Left forelimb (tissue), 1 donor: ENCODE measurements at regions not wholly inside any gene's neighbourhood (a gene's known extent, or its start where the extent isn't known, plus 50 kb on each side); places are given as distances from the start of the nearest gene placed in this dataset.
"Not testable (repeated sequence)": the region's sequence is repeated elsewhere in the genome, so short reads cannot be mapped to it uniquely, and the experiment has no call there.

ENCODE experiments used
- DNase-seq: peaks from one replicate; pipeline ENCODE4 v3.0.0-alpha.2; 2018; ENCODE audit warnings: low spot score

DNA sequence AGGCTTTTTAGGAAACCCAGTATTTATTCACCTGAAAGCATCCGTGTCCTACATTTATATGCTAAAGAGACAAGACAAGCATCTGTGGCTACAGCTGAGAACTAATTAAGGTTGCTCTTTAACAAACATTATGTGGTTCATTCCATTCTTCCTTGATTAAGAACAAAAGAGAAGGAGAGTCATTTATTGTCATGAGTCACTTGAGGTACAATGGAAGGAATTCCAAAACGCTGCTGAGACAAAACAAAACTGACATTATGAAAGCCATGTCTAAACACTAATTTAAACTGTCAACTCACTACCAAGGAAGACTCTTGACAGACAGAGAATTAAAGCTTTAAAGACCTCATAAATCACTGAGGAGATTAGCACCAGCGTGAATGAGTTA, 214.4 kb downstream of the BMP4 start:
- no peak for DNase-seq

DNA sequence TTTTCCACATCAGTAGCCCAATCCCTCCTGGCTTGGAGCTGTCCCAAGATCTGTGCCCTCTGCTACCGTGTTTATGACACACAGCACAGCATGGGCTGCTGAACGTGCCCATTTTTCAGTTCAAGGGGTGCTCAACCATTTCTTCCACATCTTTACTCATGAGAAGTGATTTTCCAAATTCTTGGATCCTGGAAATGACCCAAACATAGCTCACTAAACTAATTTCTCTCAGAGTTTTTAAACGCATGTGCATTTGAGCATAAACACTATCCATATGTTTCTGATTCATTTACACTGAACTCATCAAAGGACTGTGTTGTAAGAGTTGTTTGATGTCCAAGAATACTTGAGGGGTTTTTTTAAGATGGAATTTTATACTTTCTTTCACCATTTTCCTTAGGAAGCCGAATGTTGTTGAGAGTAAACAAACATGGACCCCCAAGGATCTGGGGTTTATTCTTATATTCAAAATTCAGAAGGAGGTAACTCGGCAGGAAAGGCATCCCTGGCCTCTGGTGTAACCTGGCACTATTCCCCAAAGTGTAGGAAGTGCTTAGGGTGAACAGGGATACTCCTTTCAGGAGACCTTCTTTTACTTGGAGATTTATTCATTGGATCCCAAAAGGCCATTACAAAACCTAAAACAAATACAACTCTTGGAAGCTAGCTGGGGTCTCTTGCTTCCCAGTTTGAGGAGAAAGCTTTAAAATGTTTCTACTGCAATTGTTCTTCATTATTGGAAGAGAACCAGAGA, 215.0 kb downstream of the BMP4 start:
- DNase-seq: no peak

DNA sequence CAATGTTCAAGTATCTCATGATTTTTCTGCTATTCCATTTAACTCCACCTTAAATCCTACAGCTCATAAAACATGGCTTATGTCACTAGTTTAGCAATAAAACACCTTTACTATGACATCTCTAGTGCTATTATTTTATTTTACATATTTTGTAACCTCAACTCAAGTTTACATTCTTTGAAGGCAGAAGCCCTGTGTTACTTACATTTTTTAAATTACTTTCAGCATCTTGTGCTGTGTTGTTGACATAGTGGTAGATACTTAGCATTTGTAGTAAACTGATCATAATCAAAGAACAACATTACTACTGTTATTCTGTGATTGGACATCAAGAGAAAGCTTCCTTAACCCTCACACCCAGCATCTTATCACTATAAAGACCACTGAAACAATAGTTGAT, 216.1 kb downstream of the BMP4 start:
- no peak for DNase-seq

DNA sequence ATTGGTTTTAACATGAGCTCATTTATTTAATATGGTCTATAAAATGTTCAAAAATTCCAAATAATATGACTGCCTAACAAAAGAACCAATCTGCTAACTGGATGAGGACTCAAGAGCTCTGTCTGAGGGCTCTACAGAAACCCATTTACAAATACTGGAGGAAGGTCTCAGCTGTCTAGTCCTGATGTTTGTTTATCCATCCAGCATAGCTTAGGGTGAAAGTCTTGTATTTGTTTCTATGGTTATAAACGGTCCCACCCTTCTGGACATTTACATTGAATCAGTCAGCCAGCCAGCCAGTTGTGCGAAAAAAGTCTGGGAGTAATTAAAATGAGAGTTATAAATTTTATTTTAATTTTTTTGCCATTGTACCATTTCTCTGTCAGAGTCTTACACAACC, 220.7 kb downstream of the BMP4 start:
- no peak for DNase-seq

DNA sequence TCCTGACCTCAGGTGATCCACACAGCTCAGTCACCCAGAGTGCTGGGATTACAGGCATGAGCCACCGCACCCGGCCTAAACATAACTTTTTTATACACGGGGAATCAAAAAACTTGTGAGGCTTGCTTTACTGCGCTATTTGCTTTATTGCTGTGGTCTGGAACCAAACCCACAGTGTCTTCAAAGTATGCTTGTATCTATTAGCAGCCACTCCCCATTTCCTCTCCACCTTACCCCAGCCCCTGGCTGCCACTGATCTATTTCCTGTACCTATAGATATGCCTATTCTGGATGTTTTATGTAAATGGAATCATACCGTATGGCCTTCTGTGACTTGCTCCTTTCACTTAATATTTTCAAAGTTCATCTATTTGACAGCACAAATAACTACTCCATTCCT, 233.4 kb downstream of the BMP4 start:
- no peak for DNase-seq

DNA sequence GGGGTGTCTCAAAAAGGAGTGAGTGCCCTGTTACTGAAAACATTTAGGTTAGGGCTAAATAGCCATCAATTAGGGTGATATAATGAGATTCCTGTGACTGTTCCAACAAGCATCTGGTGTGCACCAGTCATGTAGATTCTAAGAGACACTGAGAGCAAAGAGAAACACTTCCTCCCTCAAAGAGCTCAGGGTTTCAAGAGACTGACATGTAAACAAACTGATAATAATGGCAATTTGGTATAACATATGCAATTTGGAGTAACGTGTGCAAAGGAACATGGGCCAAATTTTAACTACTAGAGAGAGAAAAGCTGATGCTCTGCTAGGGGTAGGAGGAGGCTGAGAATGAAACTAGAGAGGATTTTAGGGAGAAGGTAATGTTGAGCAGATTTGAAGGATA, 237.1 kb downstream of the BMP4 start:
- no peak for DNase-seq

DNA sequence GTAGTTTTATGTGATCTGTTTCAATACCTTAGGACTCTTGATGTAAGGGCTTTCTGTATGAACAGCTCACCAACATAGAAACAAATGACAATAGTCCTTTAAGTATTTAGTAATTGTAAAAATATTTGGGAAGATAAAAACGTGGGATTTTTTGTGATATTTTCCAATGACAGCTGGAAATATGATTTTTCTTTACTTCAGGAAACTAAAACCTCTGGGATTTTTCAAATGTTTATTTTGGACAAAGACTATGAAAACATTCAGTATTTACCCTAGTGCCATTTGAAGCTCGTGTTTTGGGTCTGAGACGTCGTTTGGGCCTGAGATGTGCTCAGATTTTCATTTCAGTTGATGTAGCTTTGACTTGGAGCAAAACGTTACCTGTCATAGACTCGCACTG, 240.0 kb downstream of the BMP4 start:
- DNase-seq: no peak

DNA sequence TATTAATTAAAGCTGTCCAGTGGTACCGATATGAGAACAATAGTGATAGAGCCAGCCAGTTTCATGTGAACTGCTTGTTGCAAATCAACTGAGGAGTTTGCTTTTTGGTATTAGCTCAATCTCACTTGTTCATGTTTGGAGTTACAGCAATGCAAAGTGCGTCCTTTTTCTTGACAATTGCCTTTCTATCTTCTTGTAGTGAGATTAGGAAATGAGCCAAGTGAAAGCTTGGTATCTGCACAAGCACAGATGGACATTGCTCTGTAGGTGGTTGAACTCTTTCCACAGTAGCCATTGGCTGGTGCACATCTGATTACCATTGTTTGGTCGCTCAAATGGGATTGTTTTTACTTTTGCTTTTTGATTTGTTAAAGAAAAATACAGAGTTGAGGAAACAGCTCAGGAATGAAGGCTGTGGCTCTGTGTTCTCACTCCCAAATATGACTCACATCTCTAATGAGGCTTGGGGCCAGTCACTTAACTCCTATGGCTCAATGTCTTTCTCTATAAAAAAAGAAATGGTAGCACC, 241.4 kb downstream of the BMP4 start:
- no peak for DNase-seq

DNA sequence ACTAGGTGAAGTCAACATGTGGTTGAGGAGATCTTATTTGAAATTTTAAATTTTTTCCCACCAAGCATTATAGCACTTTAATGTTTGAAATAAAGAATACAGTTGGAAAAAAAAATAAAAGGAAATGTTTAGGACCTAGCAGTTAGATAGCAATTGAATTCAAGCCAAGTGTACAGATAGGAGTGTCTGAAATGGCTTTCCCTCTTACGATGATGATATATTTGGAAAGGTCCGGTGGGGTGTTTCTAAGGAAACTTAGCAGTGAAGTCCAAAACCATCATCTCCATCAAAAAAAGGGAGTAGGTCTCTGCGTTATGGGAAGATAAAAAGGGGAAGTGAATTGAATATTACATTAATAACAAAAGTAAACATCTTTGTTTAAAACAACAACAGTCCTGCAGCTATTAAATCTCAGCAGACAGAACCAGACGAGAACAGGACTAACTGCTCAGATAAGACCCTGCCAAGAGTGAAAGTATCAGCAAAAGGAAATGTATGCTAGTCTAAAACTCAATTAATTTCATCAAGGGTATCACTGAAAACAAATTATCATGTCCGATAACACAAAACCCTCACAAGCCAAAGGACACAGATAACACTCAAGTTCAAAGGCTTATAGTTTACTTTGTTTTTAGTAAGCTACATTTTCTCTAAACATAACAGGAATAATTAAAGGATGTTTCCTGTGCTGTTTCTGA, 242.0 kb downstream of the BMP4 start:
- DNase-seq: no peak

DNA sequence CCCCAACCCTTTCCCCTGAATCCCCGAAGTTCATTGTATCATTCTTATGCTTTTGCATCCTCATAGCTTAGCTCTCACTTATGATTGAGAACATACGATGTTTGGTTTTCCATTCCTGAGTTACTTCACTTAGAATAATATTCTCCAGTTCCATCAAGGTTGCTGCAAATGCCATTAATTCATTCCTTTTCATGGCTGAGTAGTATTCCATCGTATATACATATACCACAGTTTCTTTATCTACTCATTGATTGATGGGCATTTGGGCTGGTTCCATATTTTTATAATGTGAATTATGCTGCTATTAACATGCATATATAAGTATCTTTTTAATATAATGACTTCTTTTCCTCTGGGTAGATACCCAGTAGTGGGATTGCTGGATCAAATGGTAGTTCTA, 243.7 kb downstream of the BMP4 start:
- DNase-seq: not testable (repeated sequence)

DNA sequence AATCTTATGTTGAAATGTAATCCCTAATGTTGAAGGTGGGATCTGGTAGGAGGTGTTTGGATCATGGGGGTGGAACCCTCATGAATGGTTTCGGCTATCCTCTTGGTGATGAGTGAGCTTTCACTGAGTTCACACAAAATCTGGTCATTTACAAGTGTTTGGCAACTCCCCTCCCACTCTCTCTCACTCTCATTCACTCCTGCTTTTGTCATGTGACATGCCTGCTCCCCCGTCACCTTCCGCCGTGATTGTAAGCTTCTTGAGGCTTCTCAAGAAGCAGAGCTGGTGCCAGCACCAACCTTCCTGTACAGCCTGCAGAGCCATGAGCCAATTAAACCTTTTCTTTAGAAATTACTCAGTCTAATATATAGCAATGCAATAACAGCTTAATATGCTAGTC, 245.4 kb downstream of the BMP4 start:
- DNase-seq: no peak

DNA sequence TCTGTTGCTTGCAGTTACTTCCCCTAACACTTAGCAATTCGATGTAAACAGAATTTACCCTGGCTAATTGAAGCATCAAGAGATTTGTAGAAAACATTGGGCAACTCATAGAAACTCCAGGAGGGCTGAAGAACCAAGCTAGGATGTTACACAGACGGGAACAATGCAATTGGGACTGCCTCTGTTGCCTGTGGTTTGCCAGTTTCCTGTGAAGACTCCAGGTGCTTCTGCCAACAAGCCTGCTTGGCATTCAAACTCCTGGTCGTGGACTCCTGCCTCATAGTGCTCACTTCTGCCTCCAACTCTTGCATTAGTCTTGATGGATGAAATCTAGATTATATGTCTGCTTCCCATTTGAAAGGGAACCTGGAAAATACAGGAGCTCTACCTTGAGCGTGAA, 246.0 kb downstream of the BMP4 start:
- no peak for DNase-seq

DNA sequence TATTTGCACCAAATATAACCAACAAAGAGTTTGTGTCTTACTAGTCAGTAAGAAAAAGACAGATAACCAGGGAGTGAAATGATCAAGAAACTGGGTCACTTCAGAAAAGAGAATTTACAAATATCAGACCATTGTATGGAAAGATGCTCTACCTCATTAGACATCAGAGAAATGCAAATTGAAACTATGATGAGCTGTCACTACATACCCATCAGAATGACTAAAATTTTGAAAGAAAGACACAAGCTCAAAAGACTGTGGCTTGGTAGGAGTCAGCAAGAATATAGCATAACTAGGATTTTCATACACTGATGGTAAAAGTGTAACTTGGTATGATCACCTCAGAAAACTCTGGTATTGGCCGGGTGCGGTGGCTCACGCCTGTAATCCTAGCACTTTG, 247.2 kb downstream of the BMP4 start:
- no peak for DNase-seq

DNA sequence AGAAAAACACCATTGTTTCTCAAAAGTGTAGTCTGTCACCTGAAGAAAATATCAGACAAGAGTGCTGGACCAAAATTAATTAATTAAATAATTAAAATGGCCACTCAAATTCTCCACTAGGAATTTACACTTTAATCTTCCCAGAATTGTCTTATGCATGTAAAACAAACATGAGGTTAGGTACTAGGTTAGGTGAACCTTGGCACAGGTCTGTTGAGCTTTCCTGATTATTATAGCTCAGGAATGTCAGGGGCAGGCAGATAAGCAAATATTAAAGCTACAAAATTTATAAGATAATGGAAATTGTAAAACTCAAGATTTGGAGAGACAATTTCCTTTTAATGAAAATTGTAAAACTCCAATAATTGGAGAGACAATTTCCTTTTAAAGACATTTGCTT, 253.2 kb downstream of the BMP4 start:
- DNase-seq: no peak

DNA sequence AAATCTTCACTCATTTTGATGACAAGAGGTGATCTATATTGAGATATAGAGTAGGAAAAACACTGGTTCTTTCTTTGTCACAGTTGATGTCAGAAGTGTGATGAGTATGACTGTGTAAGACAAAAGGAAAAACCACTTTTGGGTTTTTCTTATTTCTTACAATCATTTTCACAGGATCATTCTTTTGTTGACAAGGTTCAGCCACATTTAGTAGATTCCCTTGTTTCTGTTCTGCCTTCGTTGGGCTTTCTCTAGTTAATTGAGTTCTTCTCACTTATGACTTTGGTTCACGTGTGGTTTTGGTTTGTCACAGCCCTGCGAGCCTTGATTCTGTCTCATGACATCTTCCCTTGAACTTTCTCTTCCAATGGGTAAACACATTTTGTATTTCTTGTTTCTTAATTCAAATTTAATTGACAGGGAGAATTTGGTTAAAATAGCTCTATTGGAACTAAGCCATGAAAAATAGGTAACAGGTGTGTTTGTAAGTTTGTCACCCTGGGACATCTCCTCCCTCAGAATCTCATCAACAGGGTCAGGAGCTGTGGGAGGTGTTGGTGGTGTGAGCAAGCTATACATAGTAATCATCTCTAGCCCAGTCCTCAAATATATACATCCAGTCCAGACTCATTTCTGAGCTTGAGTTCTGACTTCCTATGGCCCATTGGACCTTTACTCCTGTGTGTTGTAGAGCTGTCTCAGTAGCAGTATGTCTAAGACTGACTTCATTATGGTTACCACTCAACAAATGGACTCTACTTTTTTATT, 255.3 kb downstream of the BMP4 start:
- no peak for DNase-seq

DNA sequence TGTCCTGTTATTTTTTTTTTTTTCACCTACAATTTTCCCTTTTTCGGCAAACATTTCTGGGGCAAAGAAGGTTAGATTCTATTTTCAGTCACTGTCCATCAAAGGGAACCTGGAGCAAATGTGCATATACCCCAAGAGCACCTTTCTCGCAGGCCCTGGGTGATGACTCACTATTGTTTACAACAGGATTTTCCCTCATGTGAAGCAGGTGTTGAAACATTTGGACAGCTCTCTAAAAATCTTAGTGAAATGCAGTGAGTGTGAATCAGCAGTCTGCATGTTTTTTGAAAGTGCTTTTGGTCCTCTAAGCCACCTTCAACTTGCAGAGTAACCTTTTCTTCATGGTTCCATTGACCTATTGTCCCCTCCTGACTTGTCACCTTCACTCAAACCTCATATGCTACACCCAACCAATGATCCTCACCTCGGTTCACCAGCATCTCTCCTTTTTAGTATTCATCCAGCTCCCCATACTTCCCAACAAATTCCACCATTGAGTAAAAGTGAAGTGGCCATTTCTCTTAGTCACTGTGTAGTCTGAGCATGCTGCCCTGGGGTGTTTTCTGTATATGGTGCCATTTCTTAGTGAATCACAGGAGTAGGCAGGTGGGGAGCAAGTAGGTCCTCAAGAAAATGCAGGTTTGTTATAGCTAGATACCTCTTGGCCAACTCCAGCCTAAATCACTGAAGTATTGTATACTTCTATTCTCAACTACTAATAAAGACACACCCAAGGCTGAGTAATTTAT, 260.2 kb downstream of the BMP4 start:
- no peak for DNase-seq

DNA sequence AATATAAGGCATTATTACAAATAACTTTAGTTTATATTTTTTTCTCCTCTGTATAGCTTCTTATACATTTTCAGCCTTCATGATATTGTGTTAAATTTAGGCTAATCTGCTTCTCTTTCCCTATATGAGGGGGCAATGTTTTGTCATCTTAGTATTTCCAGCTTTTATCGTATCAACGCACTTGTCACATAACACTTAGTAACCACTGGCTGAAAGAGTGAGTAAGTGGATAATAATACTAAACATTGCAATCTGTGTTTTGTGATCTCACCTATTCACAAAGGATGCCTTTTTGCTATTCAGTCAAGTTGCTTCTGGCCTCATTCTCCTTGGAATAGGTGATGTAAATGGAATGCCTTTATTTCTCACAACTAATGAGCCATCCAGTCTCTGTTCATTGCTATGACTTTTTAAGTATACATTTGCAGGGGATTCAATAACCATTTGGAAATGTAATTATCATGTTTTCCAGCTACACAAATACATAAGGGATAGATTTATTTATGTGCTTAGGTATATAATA, 260.9 kb downstream of the BMP4 start:
- no peak for DNase-seq

DNA sequence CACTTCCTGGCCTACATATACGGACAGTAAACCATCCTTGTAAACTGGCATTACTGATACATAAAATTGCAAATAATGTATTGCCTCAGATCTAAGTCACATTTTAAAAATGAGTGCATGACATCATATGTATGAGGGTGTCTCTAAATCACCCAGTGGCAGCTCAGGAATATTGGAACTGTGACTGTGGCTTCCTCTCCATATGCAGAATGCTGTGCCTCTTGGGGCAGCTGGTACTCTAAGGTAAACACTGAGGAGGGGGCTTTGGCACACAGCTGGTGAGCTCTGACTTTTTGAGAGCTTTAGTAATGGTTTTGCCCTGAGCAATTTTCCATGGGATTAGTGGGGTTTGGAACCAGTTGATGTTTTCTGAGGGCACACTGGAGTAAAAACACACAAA, 263.7 kb downstream of the BMP4 start:
- DNase-seq: no peak

DNA sequence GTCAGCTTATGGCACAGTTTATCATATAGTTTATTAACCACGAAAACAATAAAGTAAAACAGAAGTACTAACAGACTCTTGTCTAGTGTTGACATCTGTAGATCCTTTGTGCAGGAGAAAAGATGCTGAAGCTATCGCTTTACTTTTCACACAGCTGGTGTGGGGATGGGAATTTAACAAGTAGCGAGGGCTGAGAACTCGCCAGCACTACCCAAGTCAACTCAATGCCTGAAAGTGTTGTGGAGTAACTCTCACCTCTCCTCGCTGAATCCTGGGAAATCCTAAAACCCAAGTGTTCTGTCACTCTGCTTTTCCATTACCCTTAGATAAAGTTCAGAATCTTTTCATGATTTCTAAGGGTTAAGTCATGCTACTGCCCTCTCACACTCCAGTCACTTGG, 264.2 kb downstream of the BMP4 start:
- DNase-seq: no peak

DNA sequence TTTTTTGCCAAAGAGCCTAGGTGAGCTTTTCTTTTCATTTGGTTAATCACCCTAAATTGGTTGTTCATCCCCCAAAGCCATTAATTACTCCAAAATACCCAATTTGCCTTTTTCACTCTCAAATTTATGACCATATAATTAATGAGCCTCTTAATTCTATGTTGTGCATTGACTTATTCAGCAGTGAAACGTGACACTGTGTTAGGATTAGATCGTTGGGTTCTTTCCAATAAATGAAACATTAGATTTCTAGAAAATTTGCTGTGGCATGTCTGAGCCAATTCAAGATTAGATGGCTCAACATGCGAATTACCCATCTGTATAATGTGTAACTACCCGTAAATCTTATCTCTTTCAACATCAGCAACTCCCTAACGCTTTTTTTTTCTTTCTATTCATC, 273.4 kb downstream of the BMP4 start:
- no peak for DNase-seq

DNA sequence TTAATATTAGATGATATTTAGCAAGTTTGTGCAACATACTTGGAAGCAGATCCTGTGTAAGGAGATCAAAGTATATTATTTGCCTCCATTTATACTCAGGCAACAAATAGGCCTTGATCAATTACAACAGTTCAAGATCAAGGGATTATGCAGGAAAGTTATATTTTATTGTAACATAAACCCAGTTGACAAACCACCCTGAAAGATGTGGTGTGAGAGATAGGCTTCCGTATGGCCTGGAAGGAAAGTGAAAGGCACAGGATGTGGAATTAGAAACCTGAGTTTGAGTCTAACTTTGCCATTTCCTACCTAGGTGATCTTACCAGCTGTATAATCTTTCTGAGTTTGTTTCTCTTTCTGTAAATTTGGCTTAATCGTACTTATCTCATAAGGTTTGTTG, 284.1 kb downstream of the BMP4 start:
- DNase-seq: no peak

DNA sequence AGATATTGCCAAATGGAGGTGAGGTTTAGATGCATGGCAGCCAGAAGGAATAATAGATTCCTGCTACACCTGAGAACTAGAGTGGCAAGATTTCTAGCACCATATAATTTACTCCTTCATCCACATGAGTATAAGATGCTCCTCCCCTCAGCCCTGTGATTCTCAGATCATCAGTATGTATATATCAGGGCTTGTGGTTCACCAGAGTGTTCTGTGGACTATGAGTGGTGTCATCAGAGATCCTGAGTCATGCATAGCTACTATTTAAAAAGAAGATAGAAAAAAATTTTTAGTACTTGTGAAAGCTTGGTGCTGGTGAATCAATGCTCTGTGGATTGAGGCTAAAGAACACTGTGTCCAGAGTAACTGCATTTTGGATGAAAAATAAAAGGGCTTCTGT, 285.9 kb downstream of the BMP4 start:
- no peak for DNase-seq
